NCI-H2107 (cell line): ENCODE measurements at regions not wholly inside any gene's neighbourhood (a gene's known extent, or its start where the extent isn't known, plus 50 kb on each side); places are given as distances from the start of the nearest gene placed in this dataset.

Experiments
- DNase-seq: peaks from one replicate; lab custom pipeline; 2025; lab: John Stamatoyannopoulos, UW

GRCh38 chr4:163966612-163967011 is 472.1 kb downstream of the TMA16 start:
- DNase-seq, result no peak

DNA sequence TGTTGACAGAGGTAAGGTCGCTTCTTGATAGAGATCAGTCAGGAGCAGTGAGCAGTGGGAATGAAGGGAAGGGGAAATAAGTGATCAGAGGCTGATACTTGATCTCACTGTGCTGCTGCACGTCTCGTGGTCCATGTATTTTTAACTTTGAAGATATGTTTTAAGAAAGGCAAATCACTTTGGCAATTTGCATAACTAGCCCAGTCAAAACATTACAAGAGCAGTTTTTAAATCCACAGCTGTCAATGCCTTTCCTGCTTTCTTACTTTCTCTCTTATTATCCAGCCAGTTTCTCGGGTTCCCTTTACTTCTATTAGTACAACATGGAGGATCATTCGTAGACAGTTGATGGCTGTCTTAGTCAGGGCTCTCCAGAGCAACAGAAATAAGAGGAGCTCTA is 472.8 kb downstream of the TMA16 start:
- DNase-seq, result no peak

DNA sequence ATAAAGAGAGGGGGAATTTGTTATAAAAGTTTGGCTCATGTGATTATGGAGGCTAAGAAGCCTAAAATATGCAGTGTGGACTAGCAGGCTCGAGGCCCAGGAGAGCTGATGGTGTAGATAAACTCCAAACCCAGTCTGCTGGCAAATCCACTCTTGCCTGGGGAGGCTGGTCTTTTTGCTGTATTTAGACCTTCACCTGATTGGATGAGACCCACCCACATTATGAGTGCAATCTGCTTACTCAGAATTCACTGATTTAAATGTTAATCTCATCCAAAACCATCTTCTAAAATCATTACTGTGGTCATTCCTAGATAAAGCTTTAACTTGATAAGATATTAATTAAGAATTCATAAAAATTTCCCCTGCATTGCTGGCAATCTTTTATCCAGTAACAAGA is 473.2 kb downstream of the TMA16 start:
- no peak for DNase-seq

- DNase-seq, result no peak
Measured at GRCh38 chr4:163969291-163969690, 474.8 kb downstream of the TMA16 start.

- no peak for DNase-seq
Measured at GRCh38 chr4:163976588-163976987, 482.1 kb downstream of the TMA16 start.

GRCh38 chr4:163988391-163988790 is 493.9 kb downstream of the TMA16 start:
- no peak for DNase-seq

DNA sequence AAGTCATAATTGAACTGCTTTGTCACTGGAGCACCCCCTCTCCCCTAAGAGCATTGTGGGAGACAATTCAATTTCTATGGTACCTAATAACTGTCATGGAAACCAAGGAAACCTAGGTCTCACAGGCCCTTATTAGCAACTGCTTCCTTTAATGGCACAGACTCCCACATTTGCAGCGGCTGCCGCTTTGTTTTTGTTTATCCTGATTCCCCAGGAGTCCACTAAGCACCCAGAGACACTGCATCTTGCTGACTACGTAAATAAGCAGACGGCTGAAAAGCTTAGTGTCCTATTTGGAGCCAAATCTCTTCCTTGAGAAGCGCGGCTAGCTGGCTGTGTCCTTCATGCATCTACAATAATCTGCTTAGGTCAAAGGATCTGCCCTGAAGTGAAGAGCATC is 494.4 kb downstream of the TMA16 start:
- DNase-seq, result no peak

GRCh38 chr4:163991298-163991865 is 496.9 kb downstream of the TMA16 start:
- no peak for DNase-seq

DNA sequence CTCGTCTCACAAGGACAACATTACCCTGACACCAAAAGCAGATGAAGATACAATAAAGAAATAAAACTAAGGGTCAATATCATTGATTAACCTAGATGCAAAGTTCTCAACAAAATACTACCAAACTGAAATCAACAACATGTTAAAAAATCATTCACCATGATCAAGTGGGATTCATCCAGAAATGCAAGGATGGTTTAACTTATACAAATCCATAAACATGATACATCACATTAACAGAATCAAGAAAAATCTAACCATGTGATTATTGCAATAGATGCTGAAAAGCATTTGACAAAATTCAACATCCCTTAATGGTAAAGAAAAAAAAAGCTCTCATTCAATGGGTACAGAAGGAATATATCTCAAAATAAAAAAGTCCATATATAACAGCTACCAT is 514.9 kb downstream of the TMA16 start:
- DNase-seq, result no peak

DNA sequence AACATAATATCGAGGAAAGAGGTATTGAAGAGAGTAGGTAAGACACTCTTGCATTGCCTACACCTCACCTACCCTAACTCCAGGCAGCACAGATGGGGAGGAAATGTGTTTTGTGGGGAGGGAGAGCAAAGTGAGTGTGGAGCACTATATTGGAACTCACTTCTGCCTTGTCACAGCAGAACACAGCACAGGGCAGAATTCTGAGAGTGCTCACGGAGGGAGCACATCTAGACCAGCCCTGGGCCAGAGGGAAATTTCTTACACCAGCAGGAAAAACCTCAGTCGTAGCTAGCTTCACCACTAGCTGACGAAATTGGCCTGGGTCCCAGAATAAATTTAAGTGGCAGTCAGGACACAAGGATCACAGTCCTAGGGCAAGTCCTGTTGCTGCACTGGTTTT is 517.3 kb downstream of the TMA16 start:
- DNase-seq, result no peak

DNA sequence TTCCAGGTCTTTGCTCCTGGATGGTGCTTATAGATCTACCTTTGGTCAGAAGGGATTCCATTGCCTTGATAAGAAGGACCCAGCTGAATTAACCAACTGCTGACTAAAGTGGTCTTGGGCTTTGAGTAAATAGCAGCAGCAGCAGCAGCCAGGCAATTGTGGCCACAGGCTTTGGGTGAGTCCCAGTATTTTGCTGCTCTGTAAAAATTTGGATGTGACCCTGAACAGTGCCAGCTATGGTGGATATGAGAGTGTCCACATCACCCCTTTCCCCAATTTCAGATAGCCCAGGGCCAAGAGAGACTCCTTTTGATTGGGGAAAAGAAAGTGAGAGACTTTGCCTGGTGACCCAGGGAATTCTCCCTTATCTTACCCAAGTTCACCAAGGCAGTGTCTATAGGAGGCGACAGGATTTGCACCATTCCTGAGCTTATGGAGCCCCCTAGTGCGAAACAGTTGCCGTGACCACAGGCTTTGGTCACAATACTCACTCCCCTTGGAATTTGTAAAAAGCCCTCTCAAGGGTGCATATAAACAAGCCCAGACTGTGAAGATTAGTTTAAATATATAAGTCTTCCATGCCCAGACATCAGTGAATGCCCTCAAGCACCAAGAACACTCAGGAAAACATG is 518.0 kb downstream of the TMA16 start:
- DNase-seq, result no peak

DNA sequence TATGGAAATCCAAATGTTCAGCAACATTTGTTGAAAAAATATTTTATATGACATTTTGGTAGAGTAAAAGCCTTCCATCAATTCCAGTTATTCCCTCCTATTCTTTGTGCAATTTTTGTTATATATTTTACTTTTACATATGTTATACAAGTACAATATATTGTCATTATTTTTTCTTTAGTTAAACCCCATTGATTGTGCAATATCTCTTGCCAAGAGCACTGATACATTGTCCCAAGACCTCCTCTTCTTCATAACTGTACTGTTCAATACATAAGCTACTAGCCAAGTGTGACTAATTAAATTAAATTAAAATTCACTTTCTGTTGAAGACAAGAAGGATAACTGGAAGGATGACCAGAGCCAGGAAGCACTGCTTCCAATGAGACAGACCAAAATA is 527.5 kb downstream of the TMA16 start:
- DNase-seq, result no peak

DNA sequence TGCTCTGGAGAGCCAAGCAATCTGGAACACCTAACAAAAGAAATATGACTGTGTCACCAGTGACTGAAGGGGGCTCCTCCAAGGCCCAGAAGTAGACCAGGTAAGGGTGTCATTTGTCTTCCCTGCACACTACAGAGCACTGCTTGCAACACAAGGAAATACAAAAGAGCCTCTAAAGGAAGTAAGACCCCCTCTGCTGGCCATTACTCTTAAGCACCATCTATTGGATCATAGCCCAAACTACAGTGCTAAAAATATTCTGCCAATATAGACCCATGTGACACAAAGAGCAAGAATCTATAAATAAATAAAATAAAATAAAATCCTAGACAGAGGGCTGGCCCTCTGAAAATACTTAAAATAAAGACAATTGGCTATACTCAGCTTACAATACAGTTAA is 528.7 kb downstream of the TMA16 start:
- DNase-seq, result no peak

DNA sequence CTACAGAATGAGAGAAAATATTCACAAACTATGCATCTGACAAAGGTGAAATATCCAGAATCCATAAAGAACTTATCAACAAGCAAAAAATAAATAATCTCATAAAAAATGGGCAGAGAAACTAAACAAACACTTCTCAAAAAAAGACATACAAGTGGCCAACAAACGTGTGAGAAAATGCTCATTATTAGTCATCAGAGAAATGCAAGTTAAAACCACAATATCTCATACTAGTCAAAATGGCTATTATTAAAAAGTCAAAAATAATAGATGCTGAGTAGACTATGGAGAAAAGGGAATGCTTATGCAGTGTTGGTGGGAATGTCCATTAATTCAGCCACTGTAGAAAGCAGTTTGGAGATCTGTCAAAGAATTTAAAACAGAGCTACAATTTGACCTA is 533.3 kb downstream of the TMA16 start:
- DNase-seq, result no peak

- DNase-seq, result no peak
Measured at GRCh38 chr4:164039482-164039881, 545.0 kb downstream of the TMA16 start.

DNA sequence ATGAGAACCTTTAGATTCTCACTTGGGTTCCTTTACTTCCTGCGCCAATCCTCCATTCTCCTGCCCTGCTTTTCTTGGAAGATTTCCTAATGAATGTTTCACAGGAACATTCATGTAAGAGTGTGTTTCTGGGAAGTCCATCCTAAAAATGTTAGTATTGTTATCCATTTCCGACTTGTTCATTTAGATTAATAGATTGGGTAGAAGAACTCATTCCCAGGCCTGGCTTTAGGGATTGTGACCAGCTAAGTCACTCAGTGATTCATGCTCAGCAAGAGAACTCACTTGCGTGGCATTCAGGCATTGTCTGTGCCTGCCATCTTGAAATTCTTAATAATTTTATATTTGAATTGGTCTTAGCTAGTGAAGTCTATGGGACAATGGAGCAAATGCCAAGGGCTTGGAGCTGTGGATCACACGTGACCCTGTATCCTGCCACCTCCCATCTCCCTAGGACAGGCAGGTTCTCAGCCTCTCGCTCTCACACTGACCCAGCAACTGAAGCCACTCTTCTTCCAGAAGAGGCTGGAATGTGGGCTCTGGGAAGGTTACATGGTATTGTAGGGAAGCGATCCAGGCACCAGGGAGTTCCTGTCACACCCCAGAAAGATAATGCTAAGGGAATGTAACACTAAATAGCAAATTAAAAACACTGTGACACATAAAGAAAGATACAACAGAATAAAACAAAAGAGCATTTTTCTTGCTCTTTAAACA is 562.1 kb downstream of the TMA16 start:
- DNase-seq, result no peak

GRCh38 chr4:164058776-164059445 is 564.4 kb downstream of the TMA16 start:
- no peak for DNase-seq

GRCh38 chr4:164060456-164060855 is 566.0 kb downstream of the TMA16 start:
- no peak for DNase-seq

DNA sequence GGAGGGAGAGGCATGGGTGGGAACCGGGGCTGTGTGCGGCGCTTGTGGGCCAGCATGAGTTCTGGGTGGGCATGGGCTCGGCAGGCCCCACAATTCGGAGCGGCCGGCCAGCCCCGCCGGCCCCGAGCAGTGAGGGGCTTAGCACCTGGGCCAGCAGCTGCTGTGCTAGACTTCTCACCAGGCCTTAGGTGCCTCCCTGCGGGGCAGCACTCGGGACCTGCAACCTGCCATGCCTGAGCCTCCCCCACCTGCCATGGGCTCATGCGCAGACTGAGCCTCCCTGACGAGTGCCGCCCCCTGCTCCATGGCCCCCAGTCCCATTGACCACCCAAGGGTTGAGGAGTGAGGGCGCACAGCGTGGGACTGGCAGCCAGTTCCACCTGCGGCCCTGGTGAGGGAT is 573.9 kb downstream of the TMA16 start:
- no peak for DNase-seq

- DNase-seq, result no peak
Measured at GRCh38 chr4:164070625-164071024, 576.1 kb downstream of the TMA16 start.

DNA sequence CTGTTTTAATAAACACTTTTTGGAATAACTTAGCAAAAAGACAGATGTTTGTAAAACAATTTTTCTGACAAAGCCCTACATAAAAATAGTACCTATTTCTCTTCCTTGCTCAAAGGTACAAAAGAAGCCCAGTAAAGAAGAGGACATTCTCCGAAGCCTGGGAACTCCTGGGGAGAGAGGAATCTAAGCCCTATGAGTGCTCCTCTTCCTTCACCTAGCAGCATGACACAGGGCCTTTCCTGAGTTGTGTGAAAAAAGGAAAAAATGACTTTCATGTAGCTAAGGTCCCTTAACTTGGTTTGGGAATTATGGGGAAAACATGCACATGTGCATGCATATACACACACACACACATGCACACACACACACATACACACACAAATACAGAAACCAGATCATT is 586.9 kb downstream of the TMA16 start:
- DNase-seq, result no peak

- DNase-seq, result no peak
Measured at GRCh38 chr4:164081801-164082200, 587.3 kb downstream of the TMA16 start.

- DNase-seq, result no peak
Measured at GRCh38 chr4:164087733-164088132, 593.2 kb downstream of the TMA16 start.
